Gastrocnemius medialis (tissue), 4 donors: ENCODE measurements at regions not wholly inside any gene's neighbourhood (a gene's known extent, or its start where the extent isn't known, plus 50 kb on each side); places are given as distances from the start of the nearest gene placed in this dataset.

Experiments
- POLR2A ChIP-seq, 2 donors: fragments of 450-650 bp; IDR thresholded peaks; one replicate each; pipeline ENCODE4 v1.6.1; 2017; ENCODE audit warnings: antibody characterized with exemption in 2 of 2, mild to moderate bottlenecking in 2 of 2, moderate library complexity in 2 of 2
- TF ChIP-seq, protein P1 (sequence below), 5 experiments: fragments of 450-650 bp in 3 of 5; fragments of 200-600 bp in 2 of 5; sonication (generic) in 2 of 5; IDR thresholded peaks in 4 of 5; conservative IDR thresholded peaks in 1 of 5; 1 replicate in 4 of 5; 2 replicates in 1 of 5; pipeline ENCODE4 v1.5.1; 2016 to 2019; ENCODE audit warnings: antibody characterized with exemption in 5 of 5, mild to moderate bottlenecking in 3 of 5, moderate library complexity in 3 of 5

- TF ChIP-seq, protein P1, sequence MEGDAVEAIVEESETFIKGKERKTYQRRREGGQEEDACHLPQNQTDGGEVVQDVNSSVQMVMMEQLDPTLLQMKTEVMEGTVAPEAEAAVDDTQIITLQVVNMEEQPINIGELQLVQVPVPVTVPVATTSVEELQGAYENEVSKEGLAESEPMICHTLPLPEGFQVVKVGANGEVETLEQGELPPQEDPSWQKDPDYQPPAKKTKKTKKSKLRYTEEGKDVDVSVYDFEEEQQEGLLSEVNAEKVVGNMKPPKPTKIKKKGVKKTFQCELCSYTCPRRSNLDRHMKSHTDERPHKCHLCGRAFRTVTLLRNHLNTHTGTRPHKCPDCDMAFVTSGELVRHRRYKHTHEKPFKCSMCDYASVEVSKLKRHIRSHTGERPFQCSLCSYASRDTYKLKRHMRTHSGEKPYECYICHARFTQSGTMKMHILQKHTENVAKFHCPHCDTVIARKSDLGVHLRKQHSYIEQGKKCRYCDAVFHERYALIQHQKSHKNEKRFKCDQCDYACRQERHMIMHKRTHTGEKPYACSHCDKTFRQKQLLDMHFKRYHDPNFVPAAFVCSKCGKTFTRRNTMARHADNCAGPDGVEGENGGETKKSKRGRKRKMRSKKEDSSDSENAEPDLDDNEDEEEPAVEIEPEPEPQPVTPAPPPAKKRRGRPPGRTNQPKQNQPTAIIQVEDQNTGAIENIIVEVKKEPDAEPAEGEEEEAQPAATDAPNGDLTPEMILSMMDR (IDR thresholded peaks at IDR 0.05 in 4 of 5, conservative IDR thresholded peaks at IDR 0.05 in 1 of 5), result no peak
- no peak for TF ChIP-seq POLR2A (IDR thresholded peaks at IDR 0.05)
These were observed 256.9 kb downstream of the CDH26 start for GRCh38 chr20:60214901-60215815.
